ENCODE measurements at regions not wholly inside any gene's neighbourhood (a gene's known extent, or its start where the extent isn't known, plus 50 kb on each side); places are given as distances from the start of the nearest gene placed in this dataset.

DNA sequence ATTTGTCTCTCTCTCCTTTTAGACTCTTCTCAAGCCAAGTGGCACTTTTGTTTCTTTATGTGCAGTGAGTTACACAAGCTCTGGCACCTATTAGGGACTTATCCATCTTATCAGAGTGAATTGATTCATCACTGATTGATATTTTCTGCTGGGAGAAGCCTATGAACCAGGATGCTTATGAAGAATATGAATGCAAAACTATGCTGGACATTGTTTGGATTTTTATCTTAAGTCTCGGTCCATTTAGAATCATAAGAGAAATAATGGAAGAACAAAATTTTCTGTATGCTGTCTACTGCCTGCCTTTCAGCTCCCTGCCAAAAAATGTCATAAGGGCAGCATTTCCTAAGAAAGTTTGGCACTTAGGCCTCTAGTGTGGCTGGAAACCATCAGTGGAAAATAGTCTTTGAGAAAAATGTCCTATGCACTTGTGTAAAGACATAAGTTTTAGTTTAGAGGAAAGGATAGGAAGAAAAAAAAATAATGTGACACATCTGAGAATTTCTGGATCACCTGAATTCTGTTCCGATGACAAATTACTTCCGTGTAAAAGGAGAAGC lies 365.7 kb upstream of the MAD2L1 start:
- DNase-seq (ENCODE audit: low read depth, low spot score), result no peak

DNA sequence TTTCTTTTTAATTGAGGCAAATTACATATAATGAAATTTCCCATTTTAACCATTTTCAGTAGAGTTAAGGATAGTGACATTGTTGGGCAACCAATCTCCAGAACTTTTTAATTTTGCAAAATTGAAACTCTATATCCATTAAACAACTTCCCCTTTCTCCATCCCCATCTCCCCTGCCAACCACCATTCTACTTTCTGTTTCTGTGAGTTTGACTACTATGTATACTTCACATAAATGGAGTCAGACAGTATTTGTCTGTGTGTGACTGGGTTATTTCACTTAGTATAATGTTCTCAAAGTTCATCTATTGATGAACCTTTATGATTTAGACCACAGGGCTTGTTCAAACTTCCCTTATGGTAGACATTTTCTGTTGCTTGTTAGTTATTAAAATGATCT lies 364.5 kb upstream of the MAD2L1 start:
- DNase-seq (ENCODE audit: low read depth, low spot score), result no peak

DNA sequence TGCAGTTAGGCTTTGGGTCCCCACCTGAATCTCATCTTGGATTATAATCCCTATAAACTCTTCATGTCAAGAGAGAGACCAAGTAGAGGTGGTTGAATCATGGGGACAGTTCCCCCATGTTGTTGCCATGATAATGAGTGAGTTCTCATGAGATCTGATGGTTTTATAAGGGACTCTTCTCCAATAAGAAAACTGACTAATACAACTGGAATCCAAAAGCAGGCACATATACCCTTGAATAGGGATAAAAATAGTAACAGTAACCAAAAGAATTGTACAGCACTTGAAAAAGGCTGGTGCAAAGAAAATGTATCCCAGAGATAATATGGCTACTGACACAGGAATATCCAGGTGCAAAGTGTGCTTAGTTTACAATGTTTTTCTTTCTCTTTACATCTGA lies 351.5 kb upstream of the MAD2L1 start:
- no peak for DNase-seq (ENCODE audit: low read depth, low spot score)

DNA sequence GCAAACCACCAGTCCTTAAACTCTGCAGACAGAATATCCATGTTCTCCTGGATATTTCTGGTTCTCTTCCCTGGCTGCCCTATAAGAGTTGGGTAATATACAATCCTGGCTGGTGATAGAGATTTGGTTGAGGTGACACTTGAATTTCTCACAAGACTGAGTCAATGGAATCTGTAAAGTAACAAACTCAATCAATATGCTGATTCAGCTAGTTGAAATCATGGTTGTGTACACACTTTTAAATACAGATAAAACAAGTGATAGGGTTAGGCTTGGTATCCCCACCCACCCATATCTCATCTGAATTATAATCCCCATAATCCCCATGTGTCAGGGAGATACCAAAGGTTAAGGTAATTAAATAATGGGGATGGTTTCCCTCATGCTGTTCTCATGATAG lies 349.2 kb upstream of the MAD2L1 start:
- DNase-seq (ENCODE audit: low read depth, low spot score), result no peak

DNA sequence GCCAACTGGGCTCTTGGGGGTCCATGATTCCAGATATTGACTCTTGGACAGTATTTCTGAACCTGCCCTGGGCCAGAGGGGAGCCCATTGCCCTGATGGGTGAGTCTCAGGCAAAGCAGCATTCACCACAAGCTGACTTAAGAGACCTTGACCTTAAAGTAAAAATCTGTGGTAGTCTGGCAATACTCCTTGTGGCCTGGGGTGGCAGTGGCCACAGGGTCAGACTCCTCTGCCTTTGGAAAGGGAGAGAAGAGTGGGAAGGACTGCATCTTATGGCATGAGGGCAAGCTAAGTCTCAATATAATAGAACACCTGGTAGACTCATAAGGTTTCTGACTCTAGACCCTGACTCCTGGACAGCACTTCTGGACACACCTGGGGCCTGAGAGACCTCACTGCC lies 340.3 kb upstream of the MAD2L1 start:
- DNase-seq (ENCODE audit: low read depth, low spot score), result no peak

DNA sequence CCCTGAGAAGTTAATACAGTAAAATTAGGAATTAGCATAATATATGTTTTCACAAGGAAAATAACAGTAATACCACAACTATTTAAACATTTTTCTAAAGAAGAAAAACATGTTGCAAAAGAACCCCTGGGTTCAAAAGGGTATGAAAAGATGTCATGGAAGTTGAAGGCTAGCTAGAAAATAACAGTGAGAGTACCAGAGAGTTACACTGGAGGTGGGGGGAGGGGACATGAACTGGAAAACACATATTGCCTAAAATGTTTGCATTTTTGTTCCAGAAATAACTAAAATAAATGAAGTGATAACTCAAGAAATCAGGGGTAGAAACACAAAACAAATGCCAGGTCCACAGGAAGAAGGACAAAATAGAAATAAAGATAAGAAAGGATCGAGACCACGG lies 336.6 kb upstream of the MAD2L1 start:
- no peak for DNase-seq (ENCODE audit: low read depth, low spot score)

DNA sequence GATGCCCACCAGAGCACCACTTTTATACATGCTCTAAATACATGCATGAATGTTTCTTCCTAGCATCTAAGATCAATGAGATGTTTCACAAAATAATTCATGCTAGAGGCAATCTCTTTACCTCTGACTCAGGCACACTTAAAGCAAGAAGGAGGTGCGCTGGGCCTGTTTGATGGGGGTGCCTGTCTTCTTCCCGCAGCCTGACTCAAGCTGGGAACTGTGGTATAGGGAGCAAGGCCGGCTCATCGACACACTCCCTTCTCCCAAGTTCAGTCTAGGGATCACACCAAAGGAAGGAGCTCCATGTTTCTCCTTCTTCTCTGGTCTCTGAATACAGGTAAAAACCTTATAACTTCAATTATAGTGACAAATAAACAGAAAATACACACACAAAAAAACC lies 333.8 kb upstream of the MAD2L1 start:
- DNase-seq (ENCODE audit: low read depth, low spot score), result no peak

DNA sequence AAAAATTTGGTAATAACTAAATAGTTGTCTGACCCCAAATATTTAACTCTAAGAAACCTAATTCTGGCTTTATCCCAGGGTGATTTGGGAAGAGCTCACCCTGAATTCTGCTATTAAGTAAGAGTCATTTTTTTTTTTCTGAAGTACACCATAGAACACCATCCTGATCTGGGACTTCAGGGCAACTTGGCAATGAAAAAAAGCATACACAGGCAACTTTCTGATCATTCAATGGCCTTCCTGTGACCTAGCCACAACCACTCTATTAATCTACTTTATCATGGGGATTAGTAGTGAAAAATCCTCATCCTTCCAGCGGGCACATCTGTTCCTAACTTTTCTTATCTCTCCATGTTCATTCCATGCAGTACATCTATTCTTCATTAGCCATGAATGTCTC lies 333.2 kb upstream of the MAD2L1 start:
- no peak for DNase-seq (ENCODE audit: low read depth, low spot score)

DNA sequence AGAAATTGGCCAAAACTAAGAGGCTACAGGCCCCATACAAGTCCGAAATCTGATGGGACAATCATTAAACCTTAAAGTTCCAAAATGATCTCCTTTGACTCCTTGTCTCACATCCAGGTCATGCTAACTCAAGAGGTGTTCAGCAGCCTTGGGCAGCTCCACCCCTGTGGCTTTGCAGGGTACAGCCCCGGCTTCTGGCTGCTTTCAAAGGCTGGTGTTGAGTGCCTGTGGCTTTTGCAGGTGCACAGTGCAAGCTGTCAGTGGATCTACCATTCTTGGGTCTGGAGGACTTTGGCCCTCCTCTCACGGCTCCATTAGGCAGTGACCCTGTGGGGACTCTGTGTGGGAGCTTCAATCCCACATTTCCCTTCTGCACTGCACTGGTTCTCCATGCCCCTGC lies 329.1 kb upstream of the MAD2L1 start:
- DNase-seq (ENCODE audit: low read depth, low spot score), result no peak

DNA sequence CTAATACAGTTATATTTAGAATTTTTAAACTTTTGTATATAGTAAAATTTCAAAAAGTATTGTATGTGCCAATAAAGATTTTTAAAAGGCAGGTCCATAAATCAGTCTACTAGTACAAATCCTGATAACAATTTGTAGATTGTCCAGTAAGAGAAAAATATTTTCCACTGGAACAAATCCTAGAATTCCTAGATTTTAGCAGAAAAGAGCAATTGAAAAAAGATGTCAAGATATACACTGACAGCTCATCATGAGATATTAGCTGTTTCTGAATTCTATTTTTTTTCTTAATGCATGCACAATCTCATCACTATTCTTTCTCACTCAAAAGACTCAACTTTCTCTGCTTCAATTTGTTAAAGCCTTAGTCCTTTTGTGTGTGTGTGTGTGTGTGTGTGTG lies 289.2 kb upstream of the MAD2L1 start:
- no peak for DNase-seq (ENCODE audit: low read depth, low spot score)

DNA sequence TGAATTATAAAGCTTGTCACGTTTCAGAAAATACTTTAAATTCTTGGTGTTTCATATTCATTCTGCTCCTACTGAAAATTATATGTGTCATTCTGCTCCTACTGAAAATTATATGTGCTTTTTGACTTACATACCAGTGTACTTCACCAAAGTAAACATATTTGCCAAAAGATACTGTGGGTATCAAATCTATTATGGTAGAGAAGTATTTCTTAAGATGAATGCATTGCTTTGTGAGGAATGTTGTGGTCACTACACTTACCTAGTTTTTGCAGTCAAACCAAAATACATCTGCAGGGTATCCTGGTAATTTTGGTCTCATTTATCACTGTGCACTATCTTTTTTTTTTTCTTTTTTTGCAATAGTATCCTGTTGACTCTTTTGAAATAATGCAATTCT lies 287.7 kb upstream of the MAD2L1 start:
- DNase-seq (ENCODE audit: low read depth, low spot score), result peak; percentile 40

DNA sequence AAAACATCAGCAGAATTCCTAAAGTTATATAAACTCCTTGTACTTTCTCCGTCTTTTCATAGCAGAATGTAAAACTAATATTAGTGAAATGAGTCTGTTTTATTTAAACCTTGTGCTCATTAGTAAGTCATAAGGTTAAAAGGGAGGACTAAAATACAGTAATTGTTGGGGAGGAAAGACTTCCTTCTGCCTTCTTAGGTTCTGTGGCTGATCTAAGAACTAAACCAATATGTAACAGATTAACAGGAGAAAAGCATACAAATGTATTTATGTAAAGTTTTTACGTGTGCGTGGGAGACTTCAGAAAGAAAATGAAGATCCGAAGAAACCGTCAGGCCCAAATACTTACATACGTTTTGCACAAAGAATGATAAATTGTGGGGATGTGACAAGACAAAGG lies 286.6 kb upstream of the MAD2L1 start:
- DNase-seq (ENCODE audit: low read depth, low spot score), result no peak

DNA sequence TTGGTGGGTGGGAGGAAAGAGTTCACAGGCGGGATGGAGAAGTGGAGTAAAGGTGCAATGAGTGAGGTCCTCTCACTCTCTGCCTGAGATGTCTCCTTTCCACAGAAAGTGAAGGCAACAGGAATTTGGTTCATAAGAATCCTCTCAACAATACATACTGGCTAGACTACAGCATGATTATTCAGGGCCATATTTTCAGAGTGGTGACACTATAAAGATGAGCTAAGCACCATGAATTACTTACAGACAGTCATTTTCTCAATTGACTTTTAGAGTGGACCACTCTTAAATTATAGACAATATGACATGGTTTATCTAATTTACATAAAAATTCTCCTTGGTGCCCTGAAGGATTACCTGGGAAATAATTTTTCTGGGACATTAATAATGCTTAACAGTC lies 286.1 kb upstream of the MAD2L1 start:
- no peak for DNase-seq (ENCODE audit: low read depth, low spot score)

DNA sequence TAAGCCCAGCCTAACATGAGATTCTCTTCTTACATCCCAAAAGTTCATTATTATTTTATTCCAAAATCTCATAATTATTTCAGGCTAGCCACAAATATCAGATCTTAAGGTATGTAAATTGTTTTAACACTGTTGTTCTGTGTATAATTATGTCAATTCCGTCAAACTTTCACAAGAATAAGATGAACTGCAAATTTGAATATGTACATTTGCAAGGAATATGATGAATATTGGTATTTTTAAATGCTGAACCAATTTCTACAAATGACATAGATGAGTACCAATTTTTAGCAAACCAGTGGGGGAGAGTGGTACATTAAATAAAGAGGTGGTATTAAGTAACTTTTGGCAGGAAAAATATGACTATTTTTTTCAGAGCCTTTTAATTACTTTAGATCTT lies 282.3 kb upstream of the MAD2L1 start:
- DNase-seq (ENCODE audit: low read depth, low spot score), result no peak

DNA sequence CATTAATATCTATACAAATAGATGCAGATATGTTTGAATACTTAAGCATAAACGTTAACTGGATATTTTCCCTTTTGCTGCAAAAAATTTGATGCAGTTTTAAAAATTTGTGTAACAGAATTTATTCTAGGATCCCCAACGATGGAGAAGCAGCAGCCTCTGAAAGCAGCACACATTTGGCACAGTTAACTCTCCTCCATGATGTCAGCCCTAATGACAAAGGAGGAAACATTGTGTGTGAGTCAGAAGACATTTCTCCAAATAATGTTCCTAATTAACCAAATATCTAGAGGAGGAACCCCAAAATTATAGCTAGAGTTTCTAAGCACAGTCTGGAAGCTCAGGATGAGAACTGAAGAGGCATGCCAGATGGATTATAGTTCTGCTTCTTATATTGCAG lies 281.9 kb upstream of the MAD2L1 start:
- peak; percentile 4 for DNase-seq (ENCODE audit: low read depth, low spot score)

DNA sequence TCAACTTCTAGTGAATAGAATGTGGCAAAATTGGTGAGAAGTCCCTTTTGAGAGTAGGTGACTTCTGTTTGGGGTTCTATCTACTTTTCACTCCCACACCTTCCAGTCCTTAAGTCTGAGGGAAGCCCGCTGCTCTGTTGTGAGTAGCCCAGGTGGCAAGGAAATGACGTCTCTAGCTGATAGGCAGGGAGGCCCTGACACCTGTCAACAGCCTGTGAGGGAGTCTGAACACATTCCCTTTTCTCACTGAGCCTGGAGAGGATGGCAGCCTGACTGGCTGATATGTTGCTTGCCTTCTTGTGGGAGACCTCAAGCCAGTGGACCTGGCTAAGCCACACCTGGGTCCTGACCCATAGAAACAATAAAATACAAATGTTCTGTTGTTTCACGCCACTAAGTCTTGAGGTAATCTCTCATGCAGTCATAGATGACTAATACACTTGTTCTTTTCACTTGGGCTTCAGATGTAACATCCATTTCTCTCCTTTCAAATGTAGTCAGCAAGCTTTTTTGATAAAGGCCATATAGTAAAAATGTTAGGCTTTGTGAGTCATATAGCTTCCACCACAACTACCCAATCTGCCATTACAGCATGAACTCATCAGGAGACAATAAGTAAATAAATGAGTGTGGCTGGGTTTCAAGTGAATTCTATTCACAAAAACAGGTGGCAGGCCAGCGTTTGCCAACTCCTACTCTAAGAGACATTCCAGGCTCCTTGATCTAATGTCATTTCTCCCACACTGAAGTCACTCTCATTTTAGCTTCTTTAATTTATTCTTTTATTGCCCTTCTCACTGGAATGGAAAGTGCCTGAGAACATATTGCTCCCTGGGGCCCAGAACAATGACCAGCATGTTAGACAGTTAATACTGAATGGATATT lies 265.1 kb upstream of the MAD2L1 start:
- peak; percentile 76 for DNase-seq (ENCODE audit: low read depth, low spot score)

DNA sequence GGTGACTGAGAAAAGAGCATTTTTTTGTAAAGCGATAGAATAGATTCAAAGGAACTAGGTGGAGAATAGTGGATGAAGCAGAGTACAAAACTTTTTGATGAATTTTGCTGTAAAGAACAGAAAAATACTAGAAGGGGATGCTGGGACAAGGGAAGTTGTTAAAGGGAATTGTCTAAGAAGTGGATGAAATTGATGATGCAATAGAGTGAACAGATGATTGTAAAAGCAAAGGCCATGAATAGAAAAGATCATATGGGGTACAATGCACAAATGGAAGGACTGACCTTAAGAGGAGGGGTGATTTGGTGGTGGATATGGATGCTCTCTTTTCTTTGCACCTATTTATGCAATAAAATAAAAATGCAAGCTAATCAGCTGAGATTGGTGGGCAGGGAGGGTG lies 262.7 kb upstream of the MAD2L1 start:
- DNase-seq (ENCODE audit: low read depth, low spot score), result no peak

DNA sequence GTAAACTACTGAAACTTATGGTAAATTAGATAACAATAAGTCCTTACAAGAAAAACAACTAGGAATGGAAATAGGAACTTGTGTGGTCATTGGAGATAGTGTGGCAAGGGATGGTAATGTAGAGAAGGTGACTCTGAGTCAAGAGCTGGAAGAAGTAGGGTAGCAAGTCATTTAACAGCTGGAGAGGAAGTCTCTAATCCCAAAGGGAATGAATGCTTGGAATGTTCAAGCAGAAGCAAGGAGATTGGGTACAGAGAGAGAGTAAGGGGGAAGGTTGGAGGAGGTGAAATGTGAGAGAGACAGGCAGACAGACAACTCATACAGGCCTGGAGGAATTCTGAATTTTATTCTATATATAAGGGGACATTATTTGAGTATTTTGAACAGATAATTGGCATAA lies 260.6 kb upstream of the MAD2L1 start:
- DNase-seq (ENCODE audit: low read depth, low spot score), result no peak

DNA sequence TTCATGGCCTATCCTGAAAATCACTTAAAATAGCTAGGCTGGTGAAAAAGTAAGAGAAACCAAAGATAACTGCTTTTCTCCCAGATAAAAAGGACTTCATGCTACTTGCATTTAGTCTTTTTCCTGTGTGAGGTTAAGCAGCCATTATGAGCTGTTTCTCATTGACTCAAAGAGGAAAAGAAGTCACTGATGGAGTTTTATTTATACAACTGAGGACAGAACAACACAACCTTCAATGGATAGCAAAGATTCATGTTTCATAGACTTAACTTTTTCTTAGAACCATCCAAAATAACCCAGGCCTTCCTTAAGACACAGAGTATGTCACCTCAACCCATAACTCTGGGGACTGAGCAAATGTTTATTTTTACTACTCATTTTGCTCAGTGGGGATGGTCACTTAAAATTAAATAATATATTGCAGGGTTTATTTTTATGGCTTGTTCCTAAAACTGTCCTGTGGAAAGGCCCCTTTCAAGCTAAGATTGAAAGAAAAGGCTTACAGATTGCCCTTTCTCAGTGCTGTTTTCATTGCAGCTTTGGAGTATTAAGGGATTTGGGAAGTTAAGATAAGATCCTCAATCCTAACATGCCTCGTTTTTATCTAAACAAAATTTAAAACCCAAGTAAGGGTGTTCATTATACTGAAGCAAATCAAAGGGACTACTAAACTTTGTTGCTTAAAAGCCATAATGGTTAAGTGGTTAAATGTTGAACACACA lies 252.6 kb upstream of the MAD2L1 start:
- DNase-seq (ENCODE audit: low read depth, low spot score), result no peak

DNA sequence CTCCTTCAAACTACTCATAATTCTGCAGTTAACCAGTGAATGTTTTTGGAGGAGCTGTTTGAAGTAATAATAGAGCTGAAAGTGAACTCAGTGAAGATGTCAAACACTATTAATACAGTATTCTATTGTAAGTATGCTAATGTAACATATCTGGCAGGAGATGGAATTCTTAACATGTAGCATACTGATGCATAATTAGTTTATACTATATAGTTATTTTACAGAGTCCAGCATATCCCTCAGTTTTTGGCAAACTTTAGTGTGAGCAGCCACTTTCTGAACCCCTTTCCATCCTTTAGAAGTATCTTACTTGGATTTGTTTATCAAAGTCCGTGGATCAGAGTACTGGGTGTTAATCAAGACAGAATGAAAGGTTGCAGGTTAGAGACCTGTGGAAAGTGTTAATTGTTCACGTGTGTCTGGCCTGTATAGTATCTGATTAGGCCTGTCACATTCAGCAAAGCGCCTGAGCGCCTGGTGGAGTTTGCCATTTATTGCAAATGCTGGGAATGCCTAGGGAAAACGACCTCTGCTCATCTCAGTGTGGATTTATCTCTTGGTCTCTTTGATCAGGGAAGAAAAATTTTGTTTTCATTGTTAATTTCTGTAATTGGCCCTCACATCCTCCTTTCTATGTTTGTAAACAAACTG lies 251.7 kb upstream of the MAD2L1 start:
- DNase-seq (ENCODE audit: low read depth, low spot score), result no peak

DNA sequence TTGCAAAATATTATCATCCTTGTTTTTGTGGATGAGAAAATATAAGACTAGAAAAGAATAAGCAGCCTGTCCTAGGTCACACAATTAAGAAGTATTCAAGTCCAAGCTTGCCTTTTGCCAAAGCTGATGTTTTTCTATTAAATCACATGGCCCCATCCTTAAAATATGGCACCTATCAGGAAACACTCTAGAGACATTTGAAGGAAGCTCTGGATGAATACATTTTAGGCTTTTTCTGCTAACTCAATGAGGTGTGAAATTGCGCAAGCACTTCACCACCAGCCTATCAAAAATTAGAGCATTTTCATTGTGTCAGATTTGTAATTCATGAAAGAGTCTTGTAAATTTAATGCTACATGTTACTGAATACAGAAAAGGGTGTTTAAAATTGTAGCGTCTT lies 251.1 kb upstream of the MAD2L1 start:
- no peak for DNase-seq (ENCODE audit: low read depth, low spot score)

DNA sequence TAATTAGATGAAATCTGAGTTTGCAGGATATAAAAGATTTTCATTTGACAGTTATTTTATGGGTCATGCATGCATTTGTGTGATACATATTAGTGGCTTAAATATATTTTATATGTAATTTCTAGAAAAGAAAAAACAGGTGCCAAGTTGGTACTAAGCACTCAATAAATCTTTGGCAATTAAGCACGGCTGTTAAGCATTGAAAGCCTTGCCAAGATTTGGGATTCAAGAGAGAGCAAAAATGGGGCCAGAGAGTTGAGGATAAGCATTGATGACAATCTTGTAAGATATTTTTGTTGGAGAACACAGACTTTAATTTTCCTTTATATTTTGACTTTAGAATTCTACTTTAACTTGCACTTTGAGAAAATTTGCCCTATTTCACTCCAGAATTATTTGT lies 249.8 kb upstream of the MAD2L1 start:
- no peak for DNase-seq (ENCODE audit: low read depth, low spot score)

Data from astrocyte of the hippocampus (primary cell).